Stomach (tissue), 8 donors: ENCODE measurements at regions not wholly inside any gene's neighbourhood (a gene's known extent, or its start where the extent isn't known, plus 50 kb on each side); places are given as distances from the start of the nearest gene placed in this dataset.

Source experiments
- DNase-seq, 2 donors: peaks; one replicate each; pipeline versions ENCODE4 v3.0.0 to v3.0.0-alpha.2; 2013 to 2019
- H3K27ac ChIP-seq, 5 donors: fragments of 200-600 bp in 4 of 5; sonication (generic) in 4 of 5; one replicate each; pipeline ENCODE4 v1.5.1; 2013 to 2019; ENCODE audit warnings: mild to moderate bottlenecking in 1 of 5, moderate library complexity in 1 of 5
- H3K27me3 ChIP-seq, 3 donors: fragments of 200-600 bp; sonication (generic); one replicate each; pipeline ENCODE4 v1.5.1; 2017 to 2019; ENCODE audit warnings: mixed run types in 1 of 3
- H3K36me3 ChIP-seq, 4 donors: fragments of 200-600 bp; sonication (generic); 1 replicate in 3 of 4; 2 replicates in 1 of 4; pipeline ENCODE4 v1.5.1; 2016 to 2019
- H3K4me1 ChIP-seq, 4 donors: fragments of 200-600 bp; sonication (generic); one replicate each; pipeline ENCODE4 v1.5.1; 2016 to 2019
- H3K4me3 ChIP-seq, 4 donors: fragments of 200-600 bp; sonication (generic) in 3 of 4; one replicate each; pipeline ENCODE4 v1.5.1; 2016 to 2019; ENCODE audit warnings: mild to moderate bottlenecking in 1 of 4
- H3K9me3 ChIP-seq, 4 donors: fragments of 200-600 bp; sonication (generic); one replicate each; pipeline ENCODE4 v1.5.1; 2016 to 2019
- CTCF ChIP-seq, 7 experiments: fragments of 450-650 bp in 4 of 7; fragments of 200-600 bp in 3 of 7; sonication (generic) in 3 of 7; IDR thresholded peaks; one replicate each; pipeline ENCODE4 v1.5.1; 2016 to 2019; ENCODE audit warnings: antibody characterized with exemption in 7 of 7, control low read depth in 2 of 7, mild to moderate bottlenecking in 1 of 7
- EP300 ChIP-seq: sonication (generic); formaldehyde crosslinking; IDR thresholded peaks from one replicate; pipeline ENCODE4 v1.6.1; 2017; ENCODE audit warnings: antibody characterized with exemption
- POLR2A ChIP-seq, 4 donors: fragments of 450-650 bp; IDR thresholded peaks; one replicate each; pipeline ENCODE4 v1.6.1; 2016; ENCODE audit warnings: antibody characterized with exemption in 4 of 4, control low read depth in 2 of 4, mild to moderate bottlenecking in 1 of 4, moderate library complexity in 1 of 4
- POLR2AphosphoS5 ChIP-seq, 3 donors: sonication (generic); formaldehyde crosslinking; IDR thresholded peaks; one replicate each; pipeline ENCODE4 v1.6.1; 2016; ENCODE audit warnings: antibody characterized with exemption in 3 of 3
- WGBS, 5 donors: extraction: QIAGEN DNeasy Blood & Tissue Kit in 3 of 5; methylation state at CpG; one replicate each; pipeline versions ENCODE4 v1.1.5 to v1.1.7; 2013 to 2018; 5-methylcytosine and 5-hydroxymethylcytosine counted together
- intact Hi-C: fragments of 100-400 bp; cut with DNase I; formaldehyde crosslinking; loops from one replicate; pipeline ENCODE4 v1.15.1; 2023; ENCODE audit warnings: low total_unique reads
- donor health status: healthy with polysubstance abuse.
- donor health status: Bipolar disorder and iron deficiency.
- donor health status: healthy.

GRCh38 chr6:6386010-6386409 is 65.5 kb upstream of the F13A1 start:
- no peaks in the 10 kb centered on the region for H3K36me3 ChIP-seq
- TF ChIP-seq CTCF (IDR thresholded peaks at IDR 0.05) (no peak), POLR2A (IDR thresholded peaks at IDR 0.05) (no peak), POLR2AphosphoS5 (IDR thresholded peaks at IDR 0.05) (no peak), EP300 (no peak)
- H3K4me3 ChIP-seq, result no peak overlapping the region
- no peaks in the 10 kb centered on the region for H3K9me3 ChIP-seq
- WGBS, 5 donors, result 41 to 72% (median 68%) methylated on average over 4 of the region's 4 CpGs
- H3K27ac ChIP-seq, result peak overlapping the region in 2 of 5 donors; percentile 47 to 62
- intact Hi-C loops, result no loop called here
- H3K4me1 ChIP-seq, result no peaks in the 10 kb centered on the region
- no peak for DNase-seq
- H3K27me3 ChIP-seq, result no peaks in the 10 kb centered on the region

GRCh38 chr6:6390849-6391602 is 70.6 kb upstream of the F13A1 start:
- WGBS, 5 donors, result 49 to 67% (median 57%) methylated on average over 7 of the region's 7 CpGs
- no peak for TF ChIP-seq EP300
- TF ChIP-seq CTCF (IDR thresholded peaks at IDR 0.05), result no peak
- no peak for TF ChIP-seq POLR2AphosphoS5 (IDR thresholded peaks at IDR 0.05)
- no peak for TF ChIP-seq POLR2A (IDR thresholded peaks at IDR 0.05)
- Histone ChIP-seq H3K27ac (no peak overlapping the region), H3K9me3 (no peaks in the 10 kb centered on the region), H3K4me3 (no peak overlapping the region), H3K27me3 (no peaks in the 10 kb centered on the region), H3K4me1 (no peaks in the 10 kb centered on the region), H3K36me3 (no peaks in the 10 kb centered on the region)
- intact Hi-C loops, result no loop called here
- DNase-seq, result no peak

GRCh38 chr6:6392214-6393068 is 72.0 kb upstream of the F13A1 start:
- H3K36me3 ChIP-seq, result no peaks in the 10 kb centered on the region
- H3K9me3 ChIP-seq, result no peaks in the 10 kb centered on the region
- no peak overlapping the region for H3K4me3 ChIP-seq
- DNase-seq, result no peak
- WGBS, 5 donors, result 77 to 83% (median 80%) methylated on average over 7 of the region's 7 CpGs
- TF ChIP-seq EP300 (no peak), POLR2A (IDR thresholded peaks at IDR 0.05) (no peak), POLR2AphosphoS5 (IDR thresholded peaks at IDR 0.05) (no peak), CTCF (IDR thresholded peaks at IDR 0.05) (no peak)
- H3K27ac ChIP-seq, result no peak overlapping the region
- intact Hi-C loops, result no loop called here
- H3K4me1 ChIP-seq, result no peaks in the 10 kb centered on the region
- no peaks in the 10 kb centered on the region for H3K27me3 ChIP-seq

DNA sequence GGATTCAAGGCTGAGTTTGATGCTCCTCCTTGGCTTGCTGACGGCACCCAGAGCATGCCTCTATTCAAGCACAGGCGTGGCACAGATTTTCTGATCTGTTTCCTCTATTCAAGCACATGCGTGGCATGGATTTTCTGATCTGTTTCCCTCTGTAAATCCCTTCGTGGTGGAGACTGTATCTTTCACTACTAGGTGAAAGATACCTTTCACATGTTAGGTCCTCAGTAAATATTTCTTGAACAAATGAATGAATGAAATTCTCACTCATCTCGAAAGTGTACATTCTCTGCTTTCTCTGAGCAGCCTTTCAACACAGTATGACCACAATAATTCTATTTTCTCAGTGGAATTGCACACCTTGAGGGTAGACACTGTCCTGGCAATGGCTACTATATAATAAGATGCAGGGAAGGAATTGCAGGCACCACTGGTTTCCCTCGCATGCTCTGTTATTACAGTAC is 72.6 kb upstream of the F13A1 start:
- no peak for DNase-seq
- Histone ChIP-seq H3K4me1 (no peaks in the 10 kb centered on the region), H3K36me3 (no peaks in the 10 kb centered on the region), H3K9me3 (no peaks in the 10 kb centered on the region), H3K4me3 (no peak overlapping the region), H3K27me3 (no peaks in the 10 kb centered on the region), H3K27ac (no peak overlapping the region)
- WGBS, 5 donors, result 70 to 74% (median 72%) methylated on average over 6 of the region's 6 CpGs
- intact Hi-C loops, result no loop called here
- TF ChIP-seq CTCF (IDR thresholded peaks at IDR 0.05) (no peak), EP300 (no peak), POLR2AphosphoS5 (IDR thresholded peaks at IDR 0.05) (no peak), POLR2A (IDR thresholded peaks at IDR 0.05) (no peak)
